H1 (cell line): ENCODE measurements at regions not wholly inside any gene's neighbourhood (a gene's known extent, or its start where the extent isn't known, plus 50 kb on each side); places are given as distances from the start of the nearest gene placed in this dataset.

Experiments
- SIN3A ChIP-seq, 2 experiments: IDR thresholded peaks in 1 of 2; conservative IDR thresholded peaks in 1 of 2; 2 replicates each; pipeline ENCODE4 v1.6.1; 2011 to 2012; ENCODE audit warnings: low read length in 2 of 2, improper control_type of control experiment in 1 of 2, low read depth in 1 of 2, mild to moderate bottlenecking in 1 of 2

GRCh38 chr18:72283148-72283925, 260.8 kb downstream of the CBLN2 start (continued):
- TF ChIP-seq SIN3A (conservative IDR thresholded peaks at IDR 0.05 in 1 of 2, IDR thresholded peaks at IDR 0.05 in 1 of 2; ENCODE audit: low read depth in 1 of 2, low read length in 2 of 2), result no peak
- TF ChIP-seq, all 59 proteins: peak for 0
